Upper lobe of left lung (tissue), 4 donors: ENCODE measurements at regions not wholly inside any gene's neighbourhood (a gene's known extent, or its start where the extent isn't known, plus 50 kb on each side); places are given as distances from the start of the nearest gene placed in this dataset.

ENCODE experiments used
- CTCF ChIP-seq, 6 experiments: fragments of 450-650 bp in 4 of 6; fragments of 200-600 bp in 2 of 6; sonication (generic) in 2 of 6; IDR thresholded peaks; one replicate each; pipeline ENCODE4 v1.5.1; 2016 to 2019; ENCODE audit warnings: antibody characterized with exemption in 6 of 6
- POLR2A ChIP-seq, 4 donors: fragments of 450-650 bp; IDR thresholded peaks; one replicate each; pipeline ENCODE4 v1.5.1; 2016 to 2017; ENCODE audit warnings: antibody characterized with exemption in 4 of 4, mild to moderate bottlenecking in 2 of 4
- POLR2AphosphoS5 ChIP-seq, 2 donors: sonication (generic); formaldehyde crosslinking; IDR thresholded peaks; one replicate each; pipeline ENCODE4 v1.5.1; 2017; ENCODE audit warnings: antibody characterized with exemption in 2 of 2

GRCh38 chr6:86118271-86118670 lies 475.6 kb upstream of the SYNCRIP start:
- no peak for TF ChIP-seq CTCF (IDR thresholded peaks at IDR 0.05)
- no peak for TF ChIP-seq POLR2A (IDR thresholded peaks at IDR 0.05)
- TF ChIP-seq POLR2AphosphoS5 (IDR thresholded peaks at IDR 0.05), result no peak
